GM10266 (cell line): ENCODE measurements at regions not wholly inside any gene's neighbourhood (a gene's known extent, or its start where the extent isn't known, plus 50 kb on each side); places are given as distances from the start of the nearest gene placed in this dataset.

Experiments
- DNase-seq: peaks from one replicate; pipeline ENCODE4 v3.0.0; 2012; ENCODE audit errors: extremely low spot score
- TF ChIP-seq, protein P1 (sequence below): IDR thresholded peaks from 2 replicates; pipeline ENCODE4 v1.5.1; 2012; ENCODE audit warnings: mild to moderate bottlenecking, low read depth; ENCODE audit not compliant: control insufficient read depth, insufficient read depth; ENCODE audit errors: missing control alignments

- TF ChIP-seq, protein P1, sequence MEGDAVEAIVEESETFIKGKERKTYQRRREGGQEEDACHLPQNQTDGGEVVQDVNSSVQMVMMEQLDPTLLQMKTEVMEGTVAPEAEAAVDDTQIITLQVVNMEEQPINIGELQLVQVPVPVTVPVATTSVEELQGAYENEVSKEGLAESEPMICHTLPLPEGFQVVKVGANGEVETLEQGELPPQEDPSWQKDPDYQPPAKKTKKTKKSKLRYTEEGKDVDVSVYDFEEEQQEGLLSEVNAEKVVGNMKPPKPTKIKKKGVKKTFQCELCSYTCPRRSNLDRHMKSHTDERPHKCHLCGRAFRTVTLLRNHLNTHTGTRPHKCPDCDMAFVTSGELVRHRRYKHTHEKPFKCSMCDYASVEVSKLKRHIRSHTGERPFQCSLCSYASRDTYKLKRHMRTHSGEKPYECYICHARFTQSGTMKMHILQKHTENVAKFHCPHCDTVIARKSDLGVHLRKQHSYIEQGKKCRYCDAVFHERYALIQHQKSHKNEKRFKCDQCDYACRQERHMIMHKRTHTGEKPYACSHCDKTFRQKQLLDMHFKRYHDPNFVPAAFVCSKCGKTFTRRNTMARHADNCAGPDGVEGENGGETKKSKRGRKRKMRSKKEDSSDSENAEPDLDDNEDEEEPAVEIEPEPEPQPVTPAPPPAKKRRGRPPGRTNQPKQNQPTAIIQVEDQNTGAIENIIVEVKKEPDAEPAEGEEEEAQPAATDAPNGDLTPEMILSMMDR, result no peak
Observed at GRCh38 chr3:72042397-72043203, 257.7 kb upstream of the PROK2 start.

GRCh38 chr3:72041511-72041910 is 256.6 kb upstream of the PROK2 start:
- no peak for DNase-seq
- TF ChIP-seq, protein P1, result no peak

More at GRCh38 chr3:72042397-72043203, 257.7 kb upstream of the PROK2 start:
- DNase-seq, result no peak

GRCh38 chr3:72041076-72041475 is 256.1 kb upstream of the PROK2 start:
- TF ChIP-seq, protein P1, result no peak
- DNase-seq, result no peak

- TF ChIP-seq, protein P1, result no peak
- DNase-seq, result no peak
Observed at GRCh38 chr3:72039677-72040076, 254.7 kb upstream of the PROK2 start.

- no peak for DNase-seq
- TF ChIP-seq, protein P1, result no peak
Observed at GRCh38 chr3:72036899-72037298, 252.0 kb upstream of the PROK2 start.

GRCh38 chr3:72035606-72036005 is 250.7 kb upstream of the PROK2 start:
- TF ChIP-seq, protein P1, result no peak
- no peak for DNase-seq

DNA sequence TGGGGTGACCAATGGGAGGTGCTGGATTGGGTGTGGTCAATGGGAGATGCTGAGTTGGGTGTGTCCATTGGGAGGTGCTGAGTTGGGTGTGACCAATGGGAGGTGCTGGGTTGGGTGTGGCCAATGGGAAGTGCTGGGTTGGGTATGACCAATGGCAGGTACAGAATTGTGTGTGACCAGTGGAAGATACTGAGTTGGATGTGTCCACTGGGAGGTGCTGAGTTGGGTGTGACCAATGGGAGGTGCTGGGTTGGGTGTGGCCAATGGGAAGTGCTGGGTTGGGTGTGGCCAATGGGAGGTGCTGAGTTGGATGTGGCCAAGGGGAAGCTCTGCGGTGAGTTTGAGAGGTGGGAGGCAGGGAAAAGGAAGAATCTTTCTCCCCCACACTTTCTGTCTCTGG is 250.0 kb upstream of the PROK2 start:
- no peak for DNase-seq
- TF ChIP-seq, protein P1, result no peak
